HG03045 (cell line): ENCODE measurements at regions not wholly inside any gene's neighbourhood (a gene's known extent, or its start where the extent isn't known, plus 50 kb on each side); places are given as distances from the start of the nearest gene placed in this dataset.

Source experiments
- ATAC-seq: cut with Tn5 transposase; IDR thresholded peaks from one replicate; pipeline ENCODE4 v1.9.1; 2021; ENCODE audit warnings: mild to moderate bottlenecking, moderate library complexity; ENCODE audit not compliant: unreplicated experiment

GRCh38 chr3:193825617-193826016, 232.6 kb downstream of the OPA1 start:
- ATAC-seq: no peak

GRCh38 chr3:193826159-193826795, 233.3 kb downstream of the OPA1 start:
- ATAC-seq: no peak

GRCh38 chr3:193827040-193827669, 234.1 kb downstream of the OPA1 start:
- ATAC-seq: no peak

- ATAC-seq: no peak
These were observed 234.9 kb downstream of the OPA1 start for GRCh38 chr3:193827871-193828270.

- ATAC-seq: no peak
These were observed 235.5 kb downstream of the OPA1 start for GRCh38 chr3:193828477-193828876.

GRCh38 chr3:193829781-193830180, 236.8 kb downstream of the OPA1 start:
- no peak for ATAC-seq

- no peak for ATAC-seq
These were observed 237.8 kb downstream of the OPA1 start for GRCh38 chr3:193830791-193831191.

- ATAC-seq: peak; percentile 83
These were observed 238.8 kb downstream of the OPA1 start for GRCh38 chr3:193831495-193832455.

- ATAC-seq: no peak
These were observed 239.9 kb downstream of the OPA1 start for GRCh38 chr3:193832833-193833413.

- no peak for ATAC-seq
These were observed 240.6 kb downstream of the OPA1 start for GRCh38 chr3:193833592-193833991.

GRCh38 chr3:193835414-193835813, 242.4 kb downstream of the OPA1 start:
- no peak for ATAC-seq

- ATAC-seq: no peak
These were observed 243.5 kb downstream of the OPA1 start for GRCh38 chr3:193836511-193836910.

- no peak for ATAC-seq
These were observed 243.9 kb downstream of the OPA1 start for GRCh38 chr3:193836918-193837317.

- ATAC-seq: no peak
These were observed 244.4 kb downstream of the OPA1 start for GRCh38 chr3:193837347-193837827.

- no peak for ATAC-seq
These were observed 247.2 kb downstream of the OPA1 start for GRCh38 chr3:193840111-193840641.

GRCh38 chr3:193841581-193841980, 248.6 kb downstream of the OPA1 start:
- ATAC-seq: no peak

GRCh38 chr3:193842029-193842798, 249.2 kb downstream of the OPA1 start:
- ATAC-seq: peak; percentile 72

- ATAC-seq: no peak
These were observed 249.9 kb downstream of the OPA1 start for GRCh38 chr3:193842832-193843473.

- no peak for ATAC-seq
These were observed 250.7 kb downstream of the OPA1 start for GRCh38 chr3:193843474-193844301.
